Gastroesophageal sphincter (tissue), 3 donors: ENCODE measurements at regions not wholly inside any gene's neighbourhood (a gene's known extent, or its start where the extent isn't known, plus 50 kb on each side); places are given as distances from the start of the nearest gene placed in this dataset.

ENCODE experiments used
- CTCF ChIP-seq, 4 experiments: fragments of 200-600 bp in 2 of 4; fragments of 450-650 bp in 2 of 4; sonication (generic) in 1 of 4; IDR thresholded peaks; one replicate each; pipeline ENCODE4 v1.5.1; 2017 to 2019; ENCODE audit warnings: antibody characterized with exemption in 4 of 4, mild to moderate bottlenecking in 2 of 4, moderate library complexity in 2 of 4
- EP300 ChIP-seq: sonication (generic); formaldehyde crosslinking; IDR thresholded peaks from one replicate; pipeline ENCODE4 v1.6.1; 2017; ENCODE audit warnings: antibody characterized with exemption, mild to moderate bottlenecking
- POLR2A ChIP-seq, 2 donors: fragments of 450-650 bp; IDR thresholded peaks; one replicate each; pipeline ENCODE4 v1.6.1; 2017; ENCODE audit warnings: antibody characterized with exemption in 2 of 2, mild to moderate bottlenecking in 2 of 2, moderate library complexity in 1 of 2

GRCh38 chr7:54333952-54334351 lies 208.2 kb upstream of the VSTM2A start:
- TF ChIP-seq CTCF (IDR thresholded peaks at IDR 0.05), result no peak
- TF ChIP-seq POLR2A (IDR thresholded peaks at IDR 0.05), result no peak
- no peak for TF ChIP-seq EP300
